RWPE2 (cell line): ENCODE measurements at regions not wholly inside any gene's neighbourhood (a gene's known extent, or its start where the extent isn't known, plus 50 kb on each side); places are given as distances from the start of the nearest gene placed in this dataset.

Experiments used
- ATAC-seq: fragments of 200-7000 bp; cut with Tn5 transposase; 3 replicates; pipeline ENCODE4 v1.9.1; 2021; ENCODE audit warnings: low read depth
- DNase-seq: peaks from one replicate; pipeline ENCODE4 v3.0.0-alpha.2; 2020; ENCODE audit warnings: low spot score
- H3K27ac ChIP-seq: fragments of 450-650 bp; 2 replicates; pipeline ENCODE4 v1.5.1; 2017; ENCODE audit warnings: mild to moderate bottlenecking; ENCODE audit not compliant: poor library complexity, severe bottlenecking
- H3K27me3 ChIP-seq: fragments of 250-450 bp; sonication (Bioruptor Pico); 2 replicates; pipeline ENCODE4 v1.5.1; 2021; ENCODE audit warnings: mild to moderate bottlenecking, moderate library complexity; ENCODE audit not compliant: insufficient read depth, poor library complexity, severe bottlenecking
- H3K36me3 ChIP-seq: fragments of 250-450 bp; sonication (Bioruptor Pico); 2 replicates; pipeline ENCODE4 v1.5.1; 2020; ENCODE audit warnings: low read depth, mild to moderate bottlenecking, moderate library complexity
- H3K4me1 ChIP-seq: fragments of 250-450 bp; sonication (Bioruptor Pico); 2 replicates; pipeline ENCODE4 v1.5.1; 2021; ENCODE audit warnings: mild to moderate bottlenecking, moderate library complexity; ENCODE audit not compliant: insufficient read depth, poor library complexity, severe bottlenecking
- H3K4me3 ChIP-seq: fragments of 250-450 bp; sonication (Bioruptor Pico); 2 replicates; pipeline ENCODE4 v1.5.1; 2021; ENCODE audit warnings: mild to moderate bottlenecking, moderate library complexity; ENCODE audit not compliant: severe bottlenecking
- H3K9me3 ChIP-seq: fragments of 250-450 bp; sonication (Bioruptor Pico); 2 replicates; pipeline ENCODE4 v1.5.1; 2021; ENCODE audit warnings: mild to moderate bottlenecking, moderate library complexity; ENCODE audit not compliant: severe bottlenecking
- TF ChIP-seq, protein P1 (sequence below): fragments of 450-650 bp; IDR thresholded peaks from one replicate; pipeline ENCODE4 v1.5.1; 2017; ENCODE audit warnings: mild to moderate bottlenecking, moderate library complexity; ENCODE audit not compliant: poor library complexity, severe bottlenecking

DNA sequence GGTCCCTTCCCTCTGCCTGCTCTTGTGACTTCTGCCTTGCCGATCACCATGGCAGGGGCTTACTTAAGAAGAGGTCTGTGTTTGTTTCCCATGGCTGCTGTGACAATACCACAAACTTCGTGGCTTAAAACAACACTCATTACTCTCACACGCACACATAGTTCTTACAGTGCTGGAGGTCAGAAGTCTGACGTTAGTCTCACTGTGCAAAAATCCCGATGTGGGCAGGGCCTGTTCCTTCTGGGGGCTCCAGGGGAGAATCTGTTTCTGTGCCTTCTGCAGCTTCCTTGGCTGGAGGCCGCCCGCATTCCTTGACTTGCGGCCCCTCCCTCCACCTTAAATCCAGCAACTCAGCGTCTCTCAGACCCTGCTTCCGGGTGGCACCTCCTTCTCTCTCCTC is 249.2 kb upstream of the GSE1 start:
- H3K27ac ChIP-seq = no peak overlapping the region
- no peak overlapping the region for H3K4me3 ChIP-seq
- no peaks in the 10 kb centered on the region for H3K9me3 ChIP-seq
- peaks cover 42% of the 10 kb centered on the region for H3K4me1 ChIP-seq
- H3K36me3 ChIP-seq = no peaks in the 10 kb centered on the region
- no peak for DNase-seq
- H3K27me3 ChIP-seq = no peaks in the 10 kb centered on the region
- TF ChIP-seq, protein P1, sequence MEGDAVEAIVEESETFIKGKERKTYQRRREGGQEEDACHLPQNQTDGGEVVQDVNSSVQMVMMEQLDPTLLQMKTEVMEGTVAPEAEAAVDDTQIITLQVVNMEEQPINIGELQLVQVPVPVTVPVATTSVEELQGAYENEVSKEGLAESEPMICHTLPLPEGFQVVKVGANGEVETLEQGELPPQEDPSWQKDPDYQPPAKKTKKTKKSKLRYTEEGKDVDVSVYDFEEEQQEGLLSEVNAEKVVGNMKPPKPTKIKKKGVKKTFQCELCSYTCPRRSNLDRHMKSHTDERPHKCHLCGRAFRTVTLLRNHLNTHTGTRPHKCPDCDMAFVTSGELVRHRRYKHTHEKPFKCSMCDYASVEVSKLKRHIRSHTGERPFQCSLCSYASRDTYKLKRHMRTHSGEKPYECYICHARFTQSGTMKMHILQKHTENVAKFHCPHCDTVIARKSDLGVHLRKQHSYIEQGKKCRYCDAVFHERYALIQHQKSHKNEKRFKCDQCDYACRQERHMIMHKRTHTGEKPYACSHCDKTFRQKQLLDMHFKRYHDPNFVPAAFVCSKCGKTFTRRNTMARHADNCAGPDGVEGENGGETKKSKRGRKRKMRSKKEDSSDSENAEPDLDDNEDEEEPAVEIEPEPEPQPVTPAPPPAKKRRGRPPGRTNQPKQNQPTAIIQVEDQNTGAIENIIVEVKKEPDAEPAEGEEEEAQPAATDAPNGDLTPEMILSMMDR = no peak
- ATAC-seq = no peak

DNA sequence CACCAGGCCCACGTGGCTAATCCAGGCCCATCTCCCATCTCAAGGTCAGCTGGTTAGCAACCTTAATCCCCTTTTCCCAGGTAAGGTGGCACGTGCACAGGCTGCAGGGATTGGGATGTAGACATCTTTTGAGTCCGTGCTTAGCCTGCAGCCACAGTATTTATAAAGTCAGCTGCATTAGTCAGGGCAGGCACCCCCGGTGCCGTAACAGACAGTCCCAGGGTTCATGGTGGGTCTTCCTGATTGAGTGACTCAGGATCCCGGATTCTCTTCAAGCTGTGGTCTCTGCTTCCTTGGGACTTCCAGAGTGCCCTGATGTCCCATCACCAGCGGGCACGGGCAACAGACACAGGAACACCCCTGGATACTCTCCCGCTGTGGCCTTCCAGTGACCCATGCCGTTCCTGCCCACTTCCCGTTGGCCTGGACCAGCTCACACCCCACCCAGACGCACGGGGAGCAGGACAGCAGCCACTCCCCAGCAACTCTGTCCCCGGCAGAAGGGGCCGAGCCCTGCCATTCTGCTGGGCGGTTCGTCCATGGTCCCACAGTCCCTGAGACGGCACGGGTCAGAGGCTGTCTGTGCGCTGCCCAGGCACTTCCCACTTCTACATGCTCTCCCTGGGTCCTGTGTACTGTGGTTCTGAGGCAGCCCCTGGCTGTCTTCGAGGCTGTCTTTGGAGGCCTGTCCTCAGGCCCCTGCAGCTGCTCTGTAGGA is 248.6 kb upstream of the GSE1 start:
- peaks cover 37% of the 10 kb centered on the region for H3K4me1 ChIP-seq
- H3K9me3 ChIP-seq = no peaks in the 10 kb centered on the region
- no peak for DNase-seq
- no peak overlapping the region for H3K4me3 ChIP-seq
- no peak for ATAC-seq
- TF ChIP-seq, protein P1 = no peak
- H3K36me3 ChIP-seq = no peaks in the 10 kb centered on the region
- no peaks in the 10 kb centered on the region for H3K27me3 ChIP-seq
- peak overlapping the region; percentile 16 for H3K27ac ChIP-seq

DNA sequence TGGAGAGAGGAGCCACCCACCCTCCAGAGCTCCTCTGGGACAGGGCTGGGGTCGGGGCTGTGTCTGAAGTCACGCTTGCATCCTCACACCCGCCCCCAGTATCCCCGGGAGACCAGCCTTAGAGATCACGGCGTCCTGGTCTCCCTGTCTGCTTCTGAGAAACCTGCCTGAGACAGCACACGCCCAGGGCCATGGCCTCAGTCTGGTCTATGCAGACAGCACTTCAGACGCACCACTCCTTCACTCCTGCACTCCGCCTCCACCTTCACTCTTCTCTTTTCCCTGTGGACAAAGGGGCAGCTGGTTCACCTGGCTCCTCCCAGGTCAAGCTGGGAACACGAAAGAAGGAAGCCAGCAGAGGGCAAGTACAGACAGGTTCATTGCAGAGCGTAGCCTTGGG is 248.0 kb upstream of the GSE1 start:
- DNase-seq (no peak), ATAC-seq (peak; percentile 51)
- no peaks in the 10 kb centered on the region for H3K9me3 ChIP-seq
- no peaks in the 10 kb centered on the region for H3K36me3 ChIP-seq
- peaks cover 32% of the 10 kb centered on the region for H3K4me1 ChIP-seq
- TF ChIP-seq, protein P1 = no peak
- H3K27ac ChIP-seq = peak overlapping the region; percentile 16
- no peak overlapping the region for H3K4me3 ChIP-seq
- H3K27me3 ChIP-seq = no peaks in the 10 kb centered on the region

DNA sequence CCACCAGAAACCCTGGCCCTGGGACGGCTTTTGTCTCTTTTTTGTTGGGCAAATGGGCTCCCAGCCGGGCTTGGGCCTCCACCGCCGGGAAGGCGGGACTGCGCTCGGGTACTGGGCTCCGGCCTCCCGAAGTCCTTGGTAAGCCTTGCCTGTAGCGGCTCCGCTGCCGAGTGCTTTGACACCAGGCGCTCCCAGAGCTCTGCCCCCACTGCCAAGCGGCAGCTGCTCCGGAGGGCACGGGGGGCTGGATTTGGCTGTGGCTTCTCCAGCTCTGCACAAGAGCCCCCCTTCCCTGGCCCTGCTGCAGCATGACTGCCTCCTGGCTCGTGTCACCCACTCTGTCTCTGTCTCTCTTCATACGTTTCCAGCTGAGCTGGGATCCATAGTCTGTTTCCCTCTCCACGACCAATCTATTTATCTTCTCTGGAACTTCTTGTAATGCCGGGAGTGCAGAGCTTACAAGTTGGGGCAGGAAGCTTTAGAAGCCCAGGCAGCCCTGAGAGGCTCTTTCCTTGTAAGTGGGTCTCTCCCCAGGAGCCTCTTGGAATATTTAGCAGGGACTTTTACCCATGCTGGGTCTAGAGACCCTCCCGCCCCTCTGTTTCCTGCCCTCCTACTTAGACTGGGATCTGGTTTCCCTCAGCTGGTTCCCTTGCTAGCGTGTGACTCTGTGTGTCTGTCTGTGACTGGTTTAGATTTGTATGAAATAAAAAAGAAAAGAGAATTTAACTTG is 246.9 kb upstream of the GSE1 start:
- ATAC-seq = no peak
- Histone ChIP-seq H3K9me3 (no peaks in the 10 kb centered on the region), H3K4me1 (peaks cover 37% of the 10 kb centered on the region), H3K27me3 (no peaks in the 10 kb centered on the region), H3K4me3 (no peak overlapping the region), H3K36me3 (no peaks in the 10 kb centered on the region), H3K27ac (peak overlapping the region; percentile 16)
- TF ChIP-seq, protein P1 = no peak
- DNase-seq = no peak

- DNase-seq (no peak), ATAC-seq (no peak)
- Histone ChIP-seq H3K27me3 (no peaks in the 10 kb centered on the region), H3K4me3 (no peak overlapping the region), H3K4me1 (peaks cover 38% of the 10 kb centered on the region), H3K27ac (no peak overlapping the region), H3K9me3 (no peaks in the 10 kb centered on the region), H3K36me3 (no peaks in the 10 kb centered on the region)
- TF ChIP-seq, protein P1 = no peak
Measured at GRCh38 chr16:85367485-85367884, 245.6 kb upstream of the GSE1 start.
